ENCODE measurements at regions not wholly inside any gene's neighbourhood (a gene's known extent, or its start where the extent isn't known, plus 50 kb on each side); places are given as distances from the start of the nearest gene placed in this dataset.

DNA sequence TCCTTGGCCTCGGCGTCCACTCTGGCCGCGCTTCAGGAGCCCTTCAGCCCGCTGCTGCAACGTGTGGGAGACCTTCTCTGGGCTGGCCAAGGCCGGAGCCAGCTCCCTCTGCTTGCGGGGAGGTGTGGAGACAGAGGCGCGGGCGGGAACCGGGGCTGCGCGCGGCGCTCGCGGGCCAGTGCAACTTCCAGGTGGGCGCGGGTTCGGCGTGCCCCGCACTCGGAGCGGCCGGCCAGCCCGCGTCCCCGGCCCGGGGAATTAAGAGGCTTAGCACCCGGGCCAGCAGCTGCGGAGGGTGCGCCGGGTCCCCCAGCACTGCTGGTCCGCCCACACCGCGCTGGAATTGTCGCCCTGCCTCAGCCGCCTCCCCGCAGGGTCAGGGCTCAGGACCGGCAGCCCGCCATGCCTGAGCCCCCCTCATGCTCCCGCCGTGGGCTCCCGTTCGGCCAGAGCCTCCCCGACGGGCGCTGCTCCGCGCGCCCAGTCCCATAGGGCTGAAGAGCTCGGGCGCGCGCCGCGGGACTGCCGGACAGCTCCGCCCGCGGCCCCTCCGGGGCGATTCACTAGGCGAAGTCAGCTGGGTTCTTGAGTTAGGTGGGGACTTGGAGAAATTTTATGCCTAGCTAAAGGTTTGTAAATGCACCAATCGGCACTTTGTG, 673.9 kb downstream of the SLC16A7 start:
- Mint-ChIP-seq H3K27ac (no peak overlapping the region), H3K9me3 (peaks cover 10% of the 10 kb centered on the region), H3K36me3 (no peaks in the 10 kb centered on the region; the same call in 1 of the 2 replicates), H3K4me3 (no peak overlapping the region), H3K27me3 (ENCODE audit: low read depth) (no peaks in the 10 kb centered on the region), H3K4me1 (no peaks in the 10 kb centered on the region)
- POLR2A ChIA-PET = no interaction called here
- ATAC-seq (no peak), DNase-seq (ENCODE audit: low spot score) (no peak)
- no peak for TF ChIP-seq TEAD4 (CRISPR knock-in tag; IDR thresholded peaks at IDR 0.05)
- CTCF ChIA-PET = no interaction called here

DNA sequence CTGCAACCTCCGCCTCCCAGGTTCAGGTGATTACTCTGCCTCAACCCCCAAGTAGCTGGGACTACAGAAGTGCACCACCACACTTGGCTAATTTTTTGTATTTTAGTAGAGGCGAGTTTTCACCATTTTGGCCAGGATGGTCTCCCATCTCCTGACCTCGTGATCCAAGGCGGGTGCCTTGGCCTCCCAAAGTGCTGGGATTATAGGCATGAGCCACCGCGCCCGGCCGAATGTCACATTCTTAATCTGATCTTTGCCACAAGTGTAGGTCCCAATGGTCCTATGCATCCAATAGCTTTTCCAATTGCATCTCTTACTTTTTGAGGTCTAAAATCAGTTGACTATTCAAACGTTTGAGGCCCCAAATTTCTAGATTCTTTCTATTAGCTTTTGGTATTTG, 676.0 kb downstream of the SLC16A7 start:
- ATAC-seq = no peak
- CTCF ChIA-PET = no interaction called here
- no peak overlapping the region for H3K4me3 Mint-ChIP-seq

DNA sequence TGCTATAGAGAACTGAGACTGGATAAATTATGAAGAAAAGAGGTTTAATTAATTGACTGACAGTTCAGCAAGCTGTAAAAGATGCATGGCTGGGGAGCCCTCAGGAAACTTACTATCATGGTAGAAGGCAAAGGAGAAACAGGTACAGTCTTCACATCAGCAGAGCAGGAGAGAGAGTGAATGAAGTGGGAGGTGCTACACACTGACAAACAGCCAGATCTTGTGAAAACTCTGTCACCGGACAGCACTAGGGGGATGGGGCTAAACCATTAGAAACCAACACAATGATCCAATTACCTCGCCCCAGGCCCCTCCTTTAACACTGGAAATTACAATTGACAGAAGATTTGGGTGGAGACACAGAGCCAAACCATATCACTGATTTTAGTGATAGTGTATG, 682.4 kb downstream of the SLC16A7 start:
- ATAC-seq = peak; percentile 57
- ChIA-PET POLR2A (no interaction called here), CTCF (no interaction called here)
- Mint-ChIP-seq H3K9me3 (peaks cover 3% of the 10 kb centered on the region; the same call in 1 of the 2 replicates), H3K27me3 (ENCODE audit: low read depth) (no peaks in the 10 kb centered on the region), H3K27ac (no peak overlapping the region), H3K36me3 (no peaks in the 10 kb centered on the region), H3K4me3 (no peak overlapping the region), H3K4me1 (no peaks in the 10 kb centered on the region)
- no peak for DNase-seq (ENCODE audit: low spot score)
- TF ChIP-seq ATF1 (CRISPR knock-in tag; IDR thresholded peaks at IDR 0.05) = no peak
- TF ChIP-seq, protein P1, sequence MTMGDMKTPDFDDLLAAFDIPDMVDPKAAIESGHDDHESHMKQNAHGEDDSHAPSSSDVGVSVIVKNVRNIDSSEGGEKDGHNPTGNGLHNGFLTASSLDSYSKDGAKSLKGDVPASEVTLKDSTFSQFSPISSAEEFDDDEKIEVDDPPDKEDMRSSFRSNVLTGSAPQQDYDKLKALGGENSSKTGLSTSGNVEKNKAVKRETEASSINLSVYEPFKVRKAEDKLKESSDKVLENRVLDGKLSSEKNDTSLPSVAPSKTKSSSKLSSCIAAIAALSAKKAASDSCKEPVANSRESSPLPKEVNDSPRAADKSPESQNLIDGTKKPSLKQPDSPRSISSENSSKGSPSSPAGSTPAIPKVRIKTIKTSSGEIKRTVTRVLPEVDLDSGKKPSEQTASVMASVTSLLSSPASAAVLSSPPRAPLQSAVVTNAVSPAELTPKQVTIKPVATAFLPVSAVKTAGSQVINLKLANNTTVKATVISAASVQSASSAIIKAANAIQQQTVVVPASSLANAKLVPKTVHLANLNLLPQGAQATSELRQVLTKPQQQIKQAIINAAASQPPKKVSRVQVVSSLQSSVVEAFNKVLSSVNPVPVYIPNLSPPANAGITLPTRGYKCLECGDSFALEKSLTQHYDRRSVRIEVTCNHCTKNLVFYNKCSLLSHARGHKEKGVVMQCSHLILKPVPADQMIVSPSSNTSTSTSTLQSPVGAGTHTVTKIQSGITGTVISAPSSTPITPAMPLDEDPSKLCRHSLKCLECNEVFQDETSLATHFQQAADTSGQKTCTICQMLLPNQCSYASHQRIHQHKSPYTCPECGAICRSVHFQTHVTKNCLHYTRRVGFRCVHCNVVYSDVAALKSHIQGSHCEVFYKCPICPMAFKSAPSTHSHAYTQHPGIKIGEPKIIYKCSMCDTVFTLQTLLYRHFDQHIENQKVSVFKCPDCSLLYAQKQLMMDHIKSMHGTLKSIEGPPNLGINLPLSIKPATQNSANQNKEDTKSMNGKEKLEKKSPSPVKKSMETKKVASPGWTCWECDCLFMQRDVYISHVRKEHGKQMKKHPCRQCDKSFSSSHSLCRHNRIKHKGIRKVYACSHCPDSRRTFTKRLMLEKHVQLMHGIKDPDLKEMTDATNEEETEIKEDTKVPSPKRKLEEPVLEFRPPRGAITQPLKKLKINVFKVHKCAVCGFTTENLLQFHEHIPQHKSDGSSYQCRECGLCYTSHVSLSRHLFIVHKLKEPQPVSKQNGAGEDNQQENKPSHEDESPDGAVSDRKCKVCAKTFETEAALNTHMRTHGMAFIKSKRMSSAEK (CRISPR knock-in tag; IDR thresholded peaks at IDR 0.05; ENCODE audit: borderline replicate concordance) = no peak
- TF ChIP-seq, protein P2, sequence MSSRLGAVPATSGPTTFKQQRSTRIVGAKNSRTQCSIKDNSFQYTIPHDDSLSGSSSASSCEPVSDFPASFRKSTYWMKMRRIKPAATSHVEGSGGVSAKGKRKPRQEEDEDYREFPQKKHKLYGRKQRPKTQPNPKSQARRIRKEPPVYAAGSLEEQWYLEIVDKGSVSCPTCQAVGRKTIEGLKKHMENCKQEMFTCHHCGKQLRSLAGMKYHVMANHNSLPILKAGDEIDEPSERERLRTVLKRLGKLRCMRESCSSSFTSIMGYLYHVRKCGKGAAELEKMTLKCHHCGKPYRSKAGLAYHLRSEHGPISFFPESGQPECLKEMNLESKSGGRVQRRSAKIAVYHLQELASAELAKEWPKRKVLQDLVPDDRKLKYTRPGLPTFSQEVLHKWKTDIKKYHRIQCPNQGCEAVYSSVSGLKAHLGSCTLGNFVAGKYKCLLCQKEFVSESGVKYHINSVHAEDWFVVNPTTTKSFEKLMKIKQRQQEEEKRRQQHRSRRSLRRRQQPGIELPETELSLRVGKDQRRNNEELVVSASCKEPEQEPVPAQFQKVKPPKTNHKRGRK (CRISPR knock-in tag; IDR thresholded peaks at IDR 0.05; ENCODE audit: borderline replicate concordance) = no peak
- TF ChIP-seq SMAD3 (CRISPR knock-in tag; IDR thresholded peaks at IDR 0.05; ENCODE audit: borderline replicate concordance) = no peak
- TF ChIP-seq, protein P3, sequence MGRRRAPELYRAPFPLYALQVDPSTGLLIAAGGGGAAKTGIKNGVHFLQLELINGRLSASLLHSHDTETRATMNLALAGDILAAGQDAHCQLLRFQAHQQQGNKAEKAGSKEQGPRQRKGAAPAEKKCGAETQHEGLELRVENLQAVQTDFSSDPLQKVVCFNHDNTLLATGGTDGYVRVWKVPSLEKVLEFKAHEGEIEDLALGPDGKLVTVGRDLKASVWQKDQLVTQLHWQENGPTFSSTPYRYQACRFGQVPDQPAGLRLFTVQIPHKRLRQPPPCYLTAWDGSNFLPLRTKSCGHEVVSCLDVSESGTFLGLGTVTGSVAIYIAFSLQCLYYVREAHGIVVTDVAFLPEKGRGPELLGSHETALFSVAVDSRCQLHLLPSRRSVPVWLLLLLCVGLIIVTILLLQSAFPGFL (CRISPR knock-in tag; IDR thresholded peaks at IDR 0.05; ENCODE audit: borderline replicate concordance) = no peak
- TF ChIP-seq, protein P4, sequence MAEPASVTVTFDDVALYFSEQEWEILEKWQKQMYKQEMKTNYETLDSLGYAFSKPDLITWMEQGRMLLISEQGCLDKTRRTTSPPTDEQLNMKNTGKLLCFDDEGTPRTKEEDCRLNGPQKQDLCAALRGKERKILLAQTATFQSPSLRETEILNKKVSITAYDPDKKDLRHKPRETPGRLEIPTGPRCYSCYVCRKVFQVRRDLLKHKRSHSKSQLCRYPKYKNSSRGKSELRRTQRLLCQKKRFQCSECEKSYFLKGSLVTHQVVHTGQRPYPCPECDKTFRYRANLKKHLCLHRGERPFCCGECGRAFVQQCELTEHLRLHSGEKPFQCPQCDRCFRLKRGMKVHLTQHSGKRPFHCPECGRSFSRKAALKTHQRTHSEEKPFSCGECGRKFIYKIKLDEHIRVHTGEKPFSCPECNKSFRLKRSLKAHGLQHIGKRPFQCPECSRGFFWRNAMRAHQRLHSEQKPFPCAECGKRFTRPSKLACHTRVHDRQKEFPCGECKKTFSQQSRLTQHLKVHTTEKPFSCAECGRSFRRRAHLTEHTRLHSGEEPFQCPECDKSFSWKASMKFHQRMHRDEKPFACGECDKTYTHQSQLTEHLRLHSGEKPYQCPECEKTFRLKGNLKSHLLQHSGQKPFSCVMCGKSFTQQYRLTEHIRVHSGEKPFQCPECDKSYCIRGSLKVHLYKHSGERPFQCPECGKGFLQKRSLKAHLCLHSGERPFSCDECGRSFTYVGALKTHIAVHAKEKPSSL (CRISPR knock-in tag; conservative IDR thresholded peaks at IDR 0.05) = no peak

More for the DNA sequence above, 676.0 kb downstream of the SLC16A7 start:
- no peaks in the 10 kb centered on the region; the same call in 1 of the 2 replicates for H3K36me3 Mint-ChIP-seq
- H3K4me1 Mint-ChIP-seq = no peaks in the 10 kb centered on the region
- no peak overlapping the region for H3K27ac Mint-ChIP-seq
- TF ChIP-seq TEAD4 (CRISPR knock-in tag; IDR thresholded peaks at IDR 0.05) (no peak), NR2C2 (CRISPR knock-in tag; IDR thresholded peaks at IDR 0.05) (no peak), SMAD3 (CRISPR knock-in tag; IDR thresholded peaks at IDR 0.05; ENCODE audit: borderline replicate concordance) (no peak), ZNF263 (CRISPR knock-in tag; IDR thresholded peaks at IDR 0.05; ENCODE audit: low read depth) (no peak), ETV6 (CRISPR knock-in tag; IDR thresholded peaks at IDR 0.05) (no peak), NFYB (CRISPR knock-in tag; conservative IDR thresholded peaks at IDR 0.05; ENCODE audit: low read depth) (no peak), CBFB (CRISPR knock-in tag; IDR thresholded peaks at IDR 0.05; ENCODE audit: low read depth) (no peak), ZNF219 (CRISPR knock-in tag; IDR thresholded peaks at IDR 0.05; ENCODE audit: borderline replicate concordance) (no peak), ZNF396 (CRISPR knock-in tag; IDR thresholded peaks at IDR 0.05; ENCODE audit: borderline replicate concordance) (no peak), TP53 (CRISPR knock-in tag; IDR thresholded peaks at IDR 0.05) (no peak), GTF2I (CRISPR knock-in tag; conservative IDR thresholded peaks at IDR 0.05) (no peak), NR1H2 (CRISPR knock-in tag; IDR thresholded peaks at IDR 0.05) (no peak), ZNF232 (CRISPR knock-in tag; IDR thresholded peaks at IDR 0.05) (no peak)
- TF ChIP-seq, protein P5, sequence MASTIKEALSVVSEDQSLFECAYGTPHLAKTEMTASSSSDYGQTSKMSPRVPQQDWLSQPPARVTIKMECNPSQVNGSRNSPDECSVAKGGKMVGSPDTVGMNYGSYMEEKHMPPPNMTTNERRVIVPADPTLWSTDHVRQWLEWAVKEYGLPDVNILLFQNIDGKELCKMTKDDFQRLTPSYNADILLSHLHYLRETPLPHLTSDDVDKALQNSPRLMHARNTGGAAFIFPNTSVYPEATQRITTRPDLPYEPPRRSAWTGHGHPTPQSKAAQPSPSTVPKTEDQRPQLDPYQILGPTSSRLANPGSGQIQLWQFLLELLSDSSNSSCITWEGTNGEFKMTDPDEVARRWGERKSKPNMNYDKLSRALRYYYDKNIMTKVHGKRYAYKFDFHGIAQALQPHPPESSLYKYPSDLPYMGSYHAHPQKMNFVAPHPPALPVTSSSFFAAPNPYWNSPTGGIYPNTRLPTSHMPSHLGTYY (CRISPR knock-in tag; IDR thresholded peaks at IDR 0.05) = no peak
- TF ChIP-seq, protein P6, sequence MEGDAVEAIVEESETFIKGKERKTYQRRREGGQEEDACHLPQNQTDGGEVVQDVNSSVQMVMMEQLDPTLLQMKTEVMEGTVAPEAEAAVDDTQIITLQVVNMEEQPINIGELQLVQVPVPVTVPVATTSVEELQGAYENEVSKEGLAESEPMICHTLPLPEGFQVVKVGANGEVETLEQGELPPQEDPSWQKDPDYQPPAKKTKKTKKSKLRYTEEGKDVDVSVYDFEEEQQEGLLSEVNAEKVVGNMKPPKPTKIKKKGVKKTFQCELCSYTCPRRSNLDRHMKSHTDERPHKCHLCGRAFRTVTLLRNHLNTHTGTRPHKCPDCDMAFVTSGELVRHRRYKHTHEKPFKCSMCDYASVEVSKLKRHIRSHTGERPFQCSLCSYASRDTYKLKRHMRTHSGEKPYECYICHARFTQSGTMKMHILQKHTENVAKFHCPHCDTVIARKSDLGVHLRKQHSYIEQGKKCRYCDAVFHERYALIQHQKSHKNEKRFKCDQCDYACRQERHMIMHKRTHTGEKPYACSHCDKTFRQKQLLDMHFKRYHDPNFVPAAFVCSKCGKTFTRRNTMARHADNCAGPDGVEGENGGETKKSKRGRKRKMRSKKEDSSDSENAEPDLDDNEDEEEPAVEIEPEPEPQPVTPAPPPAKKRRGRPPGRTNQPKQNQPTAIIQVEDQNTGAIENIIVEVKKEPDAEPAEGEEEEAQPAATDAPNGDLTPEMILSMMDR (IDR thresholded peaks at IDR 0.05) = no peak
- TF ChIP-seq, protein P7, sequence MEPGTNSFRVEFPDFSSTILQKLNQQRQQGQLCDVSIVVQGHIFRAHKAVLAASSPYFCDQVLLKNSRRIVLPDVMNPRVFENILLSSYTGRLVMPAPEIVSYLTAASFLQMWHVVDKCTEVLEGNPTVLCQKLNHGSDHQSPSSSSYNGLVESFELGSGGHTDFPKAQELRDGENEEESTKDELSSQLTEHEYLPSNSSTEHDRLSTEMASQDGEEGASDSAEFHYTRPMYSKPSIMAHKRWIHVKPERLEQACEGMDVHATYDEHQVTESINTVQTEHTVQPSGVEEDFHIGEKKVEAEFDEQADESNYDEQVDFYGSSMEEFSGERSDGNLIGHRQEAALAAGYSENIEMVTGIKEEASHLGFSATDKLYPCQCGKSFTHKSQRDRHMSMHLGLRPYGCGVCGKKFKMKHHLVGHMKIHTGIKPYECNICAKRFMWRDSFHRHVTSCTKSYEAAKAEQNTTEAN (CRISPR knock-in tag; IDR thresholded peaks at IDR 0.05) = no peak
- peaks cover 10% of the 10 kb centered on the region for H3K9me3 Mint-ChIP-seq
- no peak for DNase-seq (ENCODE audit: low spot score)
- no peaks in the 10 kb centered on the region for H3K27me3 Mint-ChIP-seq (ENCODE audit: low read depth)
- POLR2A ChIA-PET = no interaction called here
